Stomach (tissue), 8 donors: ENCODE measurements at regions not wholly inside any gene's neighbourhood (a gene's known extent, or its start where the extent isn't known, plus 50 kb on each side); places are given as distances from the start of the nearest gene placed in this dataset.

Source experiments
- DNase-seq, 2 donors: peaks; one replicate each; pipeline versions ENCODE4 v3.0.0 to v3.0.0-alpha.2; 2013 to 2019
- H3K27ac ChIP-seq, 5 donors: fragments of 200-600 bp in 4 of 5; sonication (generic) in 4 of 5; one replicate each; pipeline ENCODE4 v1.5.1; 2013 to 2019; ENCODE audit warnings: mild to moderate bottlenecking in 1 of 5, moderate library complexity in 1 of 5
- H3K27me3 ChIP-seq, 3 donors: fragments of 200-600 bp; sonication (generic); one replicate each; pipeline ENCODE4 v1.5.1; 2017 to 2019; ENCODE audit warnings: mixed run types in 1 of 3
- H3K36me3 ChIP-seq, 4 donors: fragments of 200-600 bp; sonication (generic); 1 replicate in 3 of 4; 2 replicates in 1 of 4; pipeline ENCODE4 v1.5.1; 2016 to 2019
- H3K4me1 ChIP-seq, 4 donors: fragments of 200-600 bp; sonication (generic); one replicate each; pipeline ENCODE4 v1.5.1; 2016 to 2019
- H3K4me3 ChIP-seq, 4 donors: fragments of 200-600 bp; sonication (generic) in 3 of 4; one replicate each; pipeline ENCODE4 v1.5.1; 2016 to 2019; ENCODE audit warnings: mild to moderate bottlenecking in 1 of 4
- H3K9me3 ChIP-seq, 4 donors: fragments of 200-600 bp; sonication (generic); one replicate each; pipeline ENCODE4 v1.5.1; 2016 to 2019
- CTCF ChIP-seq, 7 experiments: fragments of 450-650 bp in 4 of 7; fragments of 200-600 bp in 3 of 7; sonication (generic) in 3 of 7; IDR thresholded peaks; one replicate each; pipeline ENCODE4 v1.5.1; 2016 to 2019; ENCODE audit warnings: antibody characterized with exemption in 7 of 7, control low read depth in 2 of 7, mild to moderate bottlenecking in 1 of 7
- EP300 ChIP-seq: sonication (generic); formaldehyde crosslinking; IDR thresholded peaks from one replicate; pipeline ENCODE4 v1.6.1; 2017; ENCODE audit warnings: antibody characterized with exemption
- POLR2A ChIP-seq, 4 donors: fragments of 450-650 bp; IDR thresholded peaks; one replicate each; pipeline ENCODE4 v1.6.1; 2016; ENCODE audit warnings: antibody characterized with exemption in 4 of 4, control low read depth in 2 of 4, mild to moderate bottlenecking in 1 of 4, moderate library complexity in 1 of 4
- POLR2AphosphoS5 ChIP-seq, 3 donors: sonication (generic); formaldehyde crosslinking; IDR thresholded peaks; one replicate each; pipeline ENCODE4 v1.6.1; 2016; ENCODE audit warnings: antibody characterized with exemption in 3 of 3
- WGBS, 5 donors: extraction: QIAGEN DNeasy Blood & Tissue Kit in 3 of 5; methylation state at CpG; one replicate each; pipeline versions ENCODE4 v1.1.5 to v1.1.7; 2013 to 2018; 5-methylcytosine and 5-hydroxymethylcytosine counted together
- intact Hi-C: fragments of 100-400 bp; cut with DNase I; formaldehyde crosslinking; loops from one replicate; pipeline ENCODE4 v1.15.1; 2023; ENCODE audit warnings: low total_unique reads
- donor health status: healthy with polysubstance abuse.
- donor health status: Bipolar disorder and iron deficiency.
- donor health status: healthy.

DNA sequence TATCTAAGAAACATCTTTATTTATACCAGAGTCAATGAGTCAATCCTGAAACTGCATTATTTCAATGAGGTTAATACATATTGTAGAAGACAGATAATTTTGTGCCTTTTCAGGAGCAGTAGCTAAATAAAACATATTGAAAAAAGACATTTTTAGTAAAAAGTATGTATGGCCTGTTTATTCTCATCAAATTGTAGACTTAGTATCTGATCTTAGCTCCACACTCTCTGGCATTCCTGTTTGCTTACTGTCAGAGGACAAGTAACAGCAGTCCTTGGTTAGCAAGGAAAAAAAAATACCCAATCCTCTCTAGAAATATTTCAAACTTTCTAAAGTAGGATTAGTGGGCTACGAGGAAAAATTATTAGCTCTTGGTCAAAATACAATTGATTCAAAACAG is 50.5 kb upstream of the GUCY1A1 start:
- WGBS, 5 donors, result 65 to 76% (median 70%) methylated on average over 1 of the region's 1 CpG
- H3K4me3 ChIP-seq, result no peak overlapping the region
- no peak for DNase-seq
- H3K27me3 ChIP-seq, result no peaks in the 10 kb centered on the region
- intact Hi-C loops, result no loop called here
- no peak for TF ChIP-seq EP300
- no peak for TF ChIP-seq POLR2AphosphoS5 (IDR thresholded peaks at IDR 0.05)
- TF ChIP-seq CTCF (IDR thresholded peaks at IDR 0.05), result no peak
- no peak for TF ChIP-seq POLR2A (IDR thresholded peaks at IDR 0.05)
- H3K36me3 ChIP-seq, result no peaks in the 10 kb centered on the region
- H3K4me1 ChIP-seq, result no peaks in the 10 kb centered on the region
- no peaks in the 10 kb centered on the region for H3K9me3 ChIP-seq
- no peak overlapping the region for H3K27ac ChIP-seq

DNA sequence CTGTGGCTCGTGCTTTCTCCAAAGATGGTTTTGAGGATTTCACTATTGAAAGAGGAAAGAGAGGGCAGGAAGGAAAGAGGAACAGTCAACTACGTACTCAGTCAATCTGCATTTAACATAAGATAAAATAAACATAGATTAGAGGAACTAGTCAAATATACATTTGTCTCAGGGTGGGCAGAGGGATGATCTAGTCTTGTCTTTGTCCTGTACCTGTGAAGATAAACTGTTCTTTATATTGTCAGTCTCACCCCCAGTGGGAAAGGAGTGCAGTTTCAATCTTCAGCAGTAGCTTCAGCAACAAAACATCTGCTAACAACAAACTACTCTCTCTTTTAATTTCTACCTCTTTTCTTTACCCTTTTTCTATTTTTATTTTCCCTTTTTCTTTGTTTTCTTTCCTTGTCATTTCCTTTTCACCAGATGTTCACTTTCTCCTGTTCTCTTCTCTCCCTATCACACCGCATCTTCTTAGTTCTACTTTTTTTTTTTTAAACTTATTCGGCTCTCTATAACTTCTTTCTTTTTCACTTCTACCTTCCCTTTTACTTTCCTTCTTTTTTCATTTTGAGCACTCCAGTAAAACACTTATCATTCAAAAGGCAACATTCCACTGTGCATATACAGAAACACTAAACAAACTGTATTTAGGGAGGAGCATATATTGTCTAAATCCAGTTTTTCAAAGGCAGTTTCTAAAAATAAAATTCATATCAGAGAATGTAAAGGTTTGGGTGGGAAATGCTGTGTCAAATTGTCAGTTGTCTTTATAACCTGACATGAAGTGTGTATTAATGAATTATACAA is 51.4 kb upstream of the GUCY1A1 start:
- H3K27me3 ChIP-seq, result no peaks in the 10 kb centered on the region
- no peak overlapping the region for H3K27ac ChIP-seq
- intact Hi-C loops, result no loop called here
- no peak for TF ChIP-seq POLR2A (IDR thresholded peaks at IDR 0.05)
- no peak for TF ChIP-seq POLR2AphosphoS5 (IDR thresholded peaks at IDR 0.05)
- TF ChIP-seq CTCF (IDR thresholded peaks at IDR 0.05), result no peak
- TF ChIP-seq EP300, result no peak
- WGBS, 5 donors, result 49 to 63% (median 57%) methylated on average over 4 of the region's 4 CpGs
- H3K9me3 ChIP-seq, result no peaks in the 10 kb centered on the region
- no peaks in the 10 kb centered on the region for H3K4me1 ChIP-seq
- H3K4me3 ChIP-seq, result no peak overlapping the region
- H3K36me3 ChIP-seq, result no peaks in the 10 kb centered on the region
- no peak for DNase-seq

DNA sequence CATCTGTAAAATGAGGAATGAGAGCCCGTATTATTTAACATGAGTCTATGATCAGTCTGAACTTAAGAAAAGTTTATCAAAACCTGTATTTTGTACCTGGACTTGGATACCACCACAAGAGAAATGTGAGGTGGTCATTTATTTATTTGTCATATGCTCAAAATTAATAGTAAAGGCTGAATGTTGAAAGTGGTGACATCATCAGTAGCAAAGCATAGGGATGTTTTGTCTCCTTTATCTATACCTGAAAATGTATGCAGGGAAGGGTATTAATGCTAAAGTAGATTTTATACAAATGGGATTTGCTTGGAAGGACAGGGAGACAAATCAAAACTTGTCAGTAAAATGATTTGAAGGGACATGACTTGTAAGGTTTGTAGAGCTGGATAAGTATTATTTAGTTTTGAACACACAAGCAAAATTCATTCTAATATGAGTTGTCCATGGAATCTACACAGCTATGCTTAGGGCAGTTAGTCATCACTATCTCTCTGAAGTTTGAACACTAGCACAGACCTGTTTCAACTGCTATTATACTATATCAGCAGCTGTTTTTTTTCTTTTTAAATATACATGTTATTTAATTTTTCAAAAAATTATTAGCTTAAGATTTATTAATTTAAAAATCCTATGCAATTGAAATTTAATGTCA is 52.4 kb upstream of the GUCY1A1 start:
- no peaks in the 10 kb centered on the region for H3K4me1 ChIP-seq
- TF ChIP-seq POLR2A (IDR thresholded peaks at IDR 0.05) (no peak), CTCF (IDR thresholded peaks at IDR 0.05) (no peak), EP300 (no peak), POLR2AphosphoS5 (IDR thresholded peaks at IDR 0.05) (no peak)
- H3K9me3 ChIP-seq, result no peaks in the 10 kb centered on the region
- H3K27me3 ChIP-seq, result no peaks in the 10 kb centered on the region
- DNase-seq, result no peak
- WGBS, 5 donors, result 84 to 98% (median 94%) methylated on average over 1 of the region's 1 CpG
- no peak overlapping the region for H3K27ac ChIP-seq
- intact Hi-C loops, result no loop called here
- no peaks in the 10 kb centered on the region for H3K36me3 ChIP-seq
- no peak overlapping the region for H3K4me3 ChIP-seq

GRCh38 chr4:155612074-155612473 is 54.6 kb upstream of the GUCY1A1 start:
- Histone ChIP-seq H3K27ac (no peak overlapping the region), H3K36me3 (no peaks in the 10 kb centered on the region), H3K9me3 (no peaks in the 10 kb centered on the region), H3K27me3 (no peaks in the 10 kb centered on the region), H3K4me1 (no peaks in the 10 kb centered on the region), H3K4me3 (no peak overlapping the region)
- TF ChIP-seq POLR2A (IDR thresholded peaks at IDR 0.05) (no peak), CTCF (IDR thresholded peaks at IDR 0.05) (no peak), POLR2AphosphoS5 (IDR thresholded peaks at IDR 0.05) (no peak), EP300 (no peak)
- no peak for DNase-seq
- intact Hi-C loops, result no loop called here
- WGBS, 5 donors, result 81 to 97% (median 90%) methylated on average over 2 of the region's 2 CpGs
